HCT116 (cell line): ENCODE measurements at regions not wholly inside any gene's neighbourhood (a gene's known extent, or its start where the extent isn't known, plus 50 kb on each side); places are given as distances from the start of the nearest gene placed in this dataset.

Source experiments
- ATAC-seq: fragments of 200-7000 bp; cut with Tn5 transposase; 2 replicates; pipeline ENCODE4 v1.9.1; 2020; ENCODE audit warnings: mild to moderate bottlenecking, moderate library complexity
- BruUV-seq: library from RNA; stranded (reverse); fragments of 400-500 nt; replicated peaks from 2 replicates; lab custom pipeline; 2021; lab: Mats Ljungman, UMichigan
- CTCF ChIA-PET: fragments of 300-600 bp; sonication (Branson Sonifier 250); formaldehyde crosslinking; loops from one replicate; lab custom pipeline; 2021; ENCODE audit warnings: antibody characterized with exemption; lab: Charles Lee
- POLR2A ChIA-PET: fragments of 300-600, 350-600 bp; sonication (Branson Sonifier 250); formaldehyde crosslinking; loops from one replicate; lab custom pipeline; 2021; ENCODE audit warnings: antibody characterized with exemption; lab: Charles Lee
- RAD21 ChIA-PET, 2 experiments: fragments of 300-600 bp; sonication (Branson Sonifier 250); formaldehyde crosslinking; loops; one replicate each; lab custom pipeline; 2023; ENCODE audit warnings: low total read pairs in 2 of 2; ENCODE audit not compliant: uncharacterized antibody in 2 of 2, unreplicated experiment in 2 of 2, low non-redundant PET in 1 of 2; lab: Charles Lee
- DNase-seq: peaks from one replicate; pipeline ENCODE4 v3.0.0-alpha.2; 2010; ENCODE audit warnings: low read depth, low spot score
- H2AFZ ChIP-seq: fragments of 200-600 bp; shearing (Covaris generic), sonication (generic); 2 replicates; pipeline ENCODE4 v1.6.1; 2017; ENCODE audit warnings: low read depth, mixed run types, mixed read lengths, antibody characterized with exemption, low read length; ENCODE audit not compliant: poor library complexity, severe bottlenecking
- H3K27ac ChIP-seq: 2 replicates; pipeline ENCODE4 v1.5.1; 2012; ENCODE audit warnings: low read depth, low read length
- H3K27me3 ChIP-seq: fragments of 200-600 bp; sonication (generic); 2 replicates; pipeline ENCODE4 v1.6.1; 2016; ENCODE audit warnings: mixed run types, low read length, mixed read lengths; ENCODE audit not compliant: insufficient read depth
- H3K36me3 ChIP-seq, 2 experiments: fragments of 200-500 bp in 1 of 2; fragments of 200-600 bp in 1 of 2; sonication (Bioruptor generic) in 1 of 2; sonication (generic) in 1 of 2; 2 replicates each; pipeline versions ENCODE4 v1.5.1 to v1.6.1; 2014 to 2016; ENCODE audit warnings: low read length in 2 of 2, inconsistent platforms in 1 of 2, mixed read lengths in 1 of 2, mixed run types in 1 of 2; ENCODE audit not compliant: insufficient read depth in 2 of 2, control insufficient read depth in 1 of 2
- H3K4me1 ChIP-seq, 2 experiments: fragments of 200-600 bp in 1 of 2; sonication (generic) in 1 of 2; 2 replicates each; pipeline versions ENCODE4 v1.5.1 to v1.6.1; 2012 to 2017; ENCODE audit warnings: low read length in 2 of 2, inconsistent platforms in 1 of 2, mild to moderate bottlenecking in 1 of 2, mixed read lengths in 1 of 2, mixed run types in 1 of 2, moderate library complexity in 1 of 2; ENCODE audit not compliant: insufficient read depth in 2 of 2, control insufficient read depth in 1 of 2
- H3K4me2 ChIP-seq: fragments of 200-600 bp; sonication (generic); 2 replicates; pipeline ENCODE4 v1.6.1; 2017; ENCODE audit warnings: mixed run types, low read length, mixed read lengths
- H3K4me3 ChIP-seq, 2 experiments: fragments of 200-600 bp in 1 of 2; sonication (generic) in 1 of 2; replicated peaks in 1 of 2; 2 replicates each; pipeline ENCODE4 v1.5.1; 2011 to 2016; ENCODE audit warnings: low read length in 2 of 2, control low read depth in 1 of 2, low read depth in 1 of 2, mild to moderate bottlenecking in 1 of 2, mixed read lengths in 1 of 2, mixed run types in 1 of 2
- H3K79me2 ChIP-seq: fragments of 200-600 bp; sonication (generic); 2 replicates; pipeline ENCODE4 v1.6.1; 2017; ENCODE audit warnings: mild to moderate bottlenecking, mixed run types, low read length, moderate library complexity, mixed read lengths; ENCODE audit not compliant: insufficient read depth
- H3K9ac ChIP-seq: fragments of 200-600 bp; sonication (generic); 2 replicates; pipeline ENCODE4 v1.6.1; 2016; ENCODE audit warnings: low read length, mixed read lengths
- H3K9me2 ChIP-seq: fragments of 200-600 bp; sonication (generic), shearing (Covaris generic); 2 replicates; pipeline ENCODE4 v1.6.1; 2017; ENCODE audit warnings: mixed run types, mild to moderate bottlenecking, moderate library complexity; ENCODE audit not compliant: insufficient read depth
- H3K9me3 ChIP-seq, 2 experiments: fragments of 200-500 bp in 1 of 2; fragments of 200-600 bp in 1 of 2; sonication (Bioruptor generic) in 1 of 2; sonication (generic) in 1 of 2; 2 replicates each; pipeline ENCODE4 v1.6.1; 2014 to 2017; ENCODE audit warnings: low read length in 2 of 2, mixed read lengths in 2 of 2, inconsistent platforms in 1 of 2, low read depth in 1 of 2, mild to moderate bottlenecking in 1 of 2, mixed run types in 1 of 2, moderate library complexity in 1 of 2; ENCODE audit not compliant: control insufficient read depth in 1 of 2, insufficient read depth in 1 of 2
- H4K20me1 ChIP-seq: fragments of 200-600 bp; sonication (generic), shearing (Covaris generic); 2 replicates; pipeline ENCODE4 v1.6.1; 2017; ENCODE audit warnings: mixed run types, mild to moderate bottlenecking, moderate library complexity; ENCODE audit not compliant: insufficient read depth
- CEBPB ChIP-seq: IDR thresholded peaks from 2 replicates; pipeline ENCODE4 v1.6.1; 2012; ENCODE audit warnings: low read depth
- ELF1 ChIP-seq: IDR thresholded peaks from 2 replicates; pipeline ENCODE4 v1.6.1; 2012; ENCODE audit warnings: low read depth, borderline replicate concordance
- EZH2 ChIP-seq: fragments of 200-600 bp; sonication (generic); IDR thresholded peaks from 2 replicates; pipeline ENCODE4 v1.6.1; 2017; ENCODE audit warnings: antibody characterized with exemption, mixed run types
- EZH2phosphoT487 ChIP-seq: fragments of 200-600 bp; IDR thresholded peaks from 2 replicates; pipeline ENCODE4 v1.6.1; 2018; ENCODE audit warnings: antibody characterized with exemption, borderline replicate concordance
- JUND ChIP-seq: IDR thresholded peaks from 2 replicates; pipeline ENCODE4 v1.6.1; 2012
- POLR2A ChIP-seq: IDR thresholded peaks from 2 replicates; pipeline ENCODE4 v1.7.0; 2011; ENCODE audit warnings: borderline replicate concordance; ENCODE audit not compliant: insufficient read depth, insufficient read length; ENCODE audit errors: extremely low read depth
- POLR2AphosphoS5 ChIP-seq: IDR thresholded peaks from 2 replicates; pipeline ENCODE4 v1.6.1; 2011; ENCODE audit warnings: mild to moderate bottlenecking, low read depth, low read length, moderate library complexity
- RAD21 ChIP-seq: IDR thresholded peaks from 2 replicates; pipeline ENCODE4 v1.6.1; 2012; ENCODE audit warnings: low read depth, mild to moderate bottlenecking
- SIN3A ChIP-seq: IDR thresholded peaks from 2 replicates; pipeline ENCODE4 v1.6.1; 2012; ENCODE audit warnings: low read depth
- SP1 ChIP-seq: IDR thresholded peaks from 2 replicates; pipeline ENCODE4 v1.6.1; 2012; ENCODE audit warnings: low read depth
- TCF7L2 ChIP-seq: IDR thresholded peaks from 2 replicates; pipeline ENCODE4 v1.7.0; 2011; ENCODE audit warnings: borderline replicate concordance, inconsistent platforms; ENCODE audit not compliant: insufficient read depth, insufficient read length; ENCODE audit errors: extremely low read depth
- YY1 ChIP-seq: IDR thresholded peaks from 2 replicates; pipeline ENCODE4 v1.6.1; 2011; ENCODE audit warnings: low read length, low read depth, moderate library complexity, mild to moderate bottlenecking; ENCODE audit not compliant: insufficient replicate concordance; ENCODE audit errors: extremely low read depth
- intact Hi-C: fragments of 100-400 bp; cut with micrococcal nuclease; formaldehyde crosslinking; loops from 2 replicates; pipeline ENCODE4 v1.10.0; 2022
- TF ChIP-seq, protein P1 (sequence below), 3 experiments: fragments of 200-600 bp in 1 of 3; sonication (generic) in 1 of 3; IDR thresholded peaks in 2 of 3; conservative IDR thresholded peaks in 1 of 3; 2 replicates each; pipeline ENCODE4 v1.5.1; 2012 to 2017; ENCODE audit warnings: low read depth in 2 of 3, low read length in 2 of 3, antibody characterized with exemption in 1 of 3, borderline replicate concordance in 1 of 3, control low read depth in 1 of 3, mild to moderate bottlenecking in 1 of 3, mixed read lengths in 1 of 3, mixed run types in 1 of 3, moderate library complexity in 1 of 3; ENCODE audit not compliant: insufficient read depth in 1 of 3
- TF ChIP-seq, protein P2 (sequence below): IDR thresholded peaks from 2 replicates; pipeline ENCODE4 v1.6.1; 2011; ENCODE audit warnings: mild to moderate bottlenecking, low read length, moderate library complexity; ENCODE audit not compliant: insufficient replicate concordance; ENCODE audit errors: extremely low read depth

- H3K9me3 ChIP-seq: peaks cover 31 to 58% of the 10 kb centered on the region in 2 experiments; a peak in 2 of 4 replicates
Measured at GRCh38 chr10:105538874-105539273, 897.8 kb downstream of the SORCS3 start.

GRCh38 chr10:105535478-105535877, 894.4 kb downstream of the SORCS3 start:
- Histone ChIP-seq H3K27ac (no peak overlapping the region), H3K9me2 (no peaks in the 10 kb centered on the region), H3K9ac (no peak overlapping the region), H3K9me3 (peaks cover 26 to 44% of the 10 kb centered on the region in 2 experiments; a peak in 3 of 4 replicates), H2AFZ (no peak overlapping the region), H3K79me2 (no peaks in the 10 kb centered on the region), H3K4me2 (no peak overlapping the region), H3K4me3 (no peak overlapping the region), H3K27me3 (no peaks in the 10 kb centered on the region), H3K4me1 (no peaks in the 10 kb centered on the region), H4K20me1 (no peaks in the 10 kb centered on the region), H3K36me3 (no peaks in the 10 kb centered on the region)
- RAD21 ChIA-PET: no interaction called here
- POLR2A ChIA-PET: no interaction called here
- intact Hi-C loops: no loop called here
- DNase-seq (no peak), ATAC-seq (no peak)
- CTCF ChIA-PET: no interaction called here
- BruUV-seq: no TSS peak
- TF ChIP-seq YY1 (no peak), EZH2 (no peak), SP1 (no peak), POLR2AphosphoS5 (no peak), JUND (no peak), SIN3A (no peak), RAD21 (no peak), ELF1 (no peak), CEBPB (no peak)
- TF ChIP-seq, protein P1, sequence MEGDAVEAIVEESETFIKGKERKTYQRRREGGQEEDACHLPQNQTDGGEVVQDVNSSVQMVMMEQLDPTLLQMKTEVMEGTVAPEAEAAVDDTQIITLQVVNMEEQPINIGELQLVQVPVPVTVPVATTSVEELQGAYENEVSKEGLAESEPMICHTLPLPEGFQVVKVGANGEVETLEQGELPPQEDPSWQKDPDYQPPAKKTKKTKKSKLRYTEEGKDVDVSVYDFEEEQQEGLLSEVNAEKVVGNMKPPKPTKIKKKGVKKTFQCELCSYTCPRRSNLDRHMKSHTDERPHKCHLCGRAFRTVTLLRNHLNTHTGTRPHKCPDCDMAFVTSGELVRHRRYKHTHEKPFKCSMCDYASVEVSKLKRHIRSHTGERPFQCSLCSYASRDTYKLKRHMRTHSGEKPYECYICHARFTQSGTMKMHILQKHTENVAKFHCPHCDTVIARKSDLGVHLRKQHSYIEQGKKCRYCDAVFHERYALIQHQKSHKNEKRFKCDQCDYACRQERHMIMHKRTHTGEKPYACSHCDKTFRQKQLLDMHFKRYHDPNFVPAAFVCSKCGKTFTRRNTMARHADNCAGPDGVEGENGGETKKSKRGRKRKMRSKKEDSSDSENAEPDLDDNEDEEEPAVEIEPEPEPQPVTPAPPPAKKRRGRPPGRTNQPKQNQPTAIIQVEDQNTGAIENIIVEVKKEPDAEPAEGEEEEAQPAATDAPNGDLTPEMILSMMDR (IDR thresholded peaks at IDR 0.05 in 2 of 3, conservative IDR thresholded peaks at IDR 0.05 in 1 of 3; ENCODE audit: borderline replicate concordance in 1 of 3, insufficient read depth in 1 of 3, low read depth in 2 of 3, low read length in 2 of 3): no peak
- TF ChIP-seq, protein P2, sequence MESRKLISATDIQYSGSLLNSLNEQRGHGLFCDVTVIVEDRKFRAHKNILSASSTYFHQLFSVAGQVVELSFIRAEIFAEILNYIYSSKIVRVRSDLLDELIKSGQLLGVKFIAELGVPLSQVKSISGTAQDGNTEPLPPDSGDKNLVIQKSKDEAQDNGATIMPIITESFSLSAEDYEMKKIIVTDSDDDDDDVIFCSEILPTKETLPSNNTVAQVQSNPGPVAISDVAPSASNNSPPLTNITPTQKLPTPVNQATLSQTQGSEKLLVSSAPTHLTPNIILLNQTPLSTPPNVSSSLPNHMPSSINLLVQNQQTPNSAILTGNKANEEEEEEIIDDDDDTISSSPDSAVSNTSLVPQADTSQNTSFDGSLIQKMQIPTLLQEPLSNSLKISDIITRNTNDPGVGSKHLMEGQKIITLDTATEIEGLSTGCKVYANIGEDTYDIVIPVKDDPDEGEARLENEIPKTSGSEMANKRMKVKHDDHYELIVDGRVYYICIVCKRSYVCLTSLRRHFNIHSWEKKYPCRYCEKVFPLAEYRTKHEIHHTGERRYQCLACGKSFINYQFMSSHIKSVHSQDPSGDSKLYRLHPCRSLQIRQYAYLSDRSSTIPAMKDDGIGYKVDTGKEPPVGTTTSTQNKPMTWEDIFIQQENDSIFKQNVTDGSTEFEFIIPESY: no peak

More at GRCh38 chr10:105538874-105539273, 897.8 kb downstream of the SORCS3 start:
- H3K4me1 ChIP-seq: no peaks in the 10 kb centered on the region
- H3K4me2 ChIP-seq: no peak overlapping the region
- no peaks in the 10 kb centered on the region for H3K9me2 ChIP-seq
- H4K20me1 ChIP-seq: no peaks in the 10 kb centered on the region
- RAD21 ChIA-PET: no interaction called here
- no peak overlapping the region for H3K9ac ChIP-seq
- POLR2A ChIA-PET: no interaction called here
- H2AFZ ChIP-seq: no peak overlapping the region
- no peak for TF ChIP-seq TCF7L2
- TF ChIP-seq POLR2A: no peak
- no peak for TF ChIP-seq EZH2phosphoT487
- ATAC-seq (no peak), DNase-seq (no peak)
- no peaks in the 10 kb centered on the region for H3K36me3 ChIP-seq
- no peak overlapping the region for H3K4me3 ChIP-seq
- H3K27ac ChIP-seq: no peak overlapping the region
- intact Hi-C loops: no loop called here
- CTCF ChIA-PET: no interaction called here
- H3K79me2 ChIP-seq: no peaks in the 10 kb centered on the region
- no peaks in the 10 kb centered on the region for H3K27me3 ChIP-seq
- BruUV-seq: no TSS peak
